ENCODE measurements at regions not wholly inside any gene's neighbourhood (a gene's known extent, or its start where the extent isn't known, plus 50 kb on each side); places are given as distances from the start of the nearest gene placed in this dataset.

GRCh38 chr5:89071101-89071940, 188.3 kb upstream of the MEF2C start:
- Histone ChIP-seq H3K36me3 (no peaks in the 10 kb centered on the region), H3K9me3 (no peaks in the 10 kb centered on the region), H3K27ac (no peak overlapping the region), H3K27me3 (no peaks in the 10 kb centered on the region), H3K4me3 (no peak overlapping the region), H3K4me1 (no peaks in the 10 kb centered on the region)
- intact Hi-C loops (cut with DNase I; ENCODE audit: low total_unique reads) = no loop called here
- TF ChIP-seq POLR2A (IDR thresholded peaks at IDR 0.05) (no peak), POLR2AphosphoS5 (IDR thresholded peaks at IDR 0.05) (no peak), CTCF (IDR thresholded peaks at IDR 0.05) (no peak)
- DNase-seq (ENCODE audit: low spot score in 2 of 2) = no peak

DNA sequence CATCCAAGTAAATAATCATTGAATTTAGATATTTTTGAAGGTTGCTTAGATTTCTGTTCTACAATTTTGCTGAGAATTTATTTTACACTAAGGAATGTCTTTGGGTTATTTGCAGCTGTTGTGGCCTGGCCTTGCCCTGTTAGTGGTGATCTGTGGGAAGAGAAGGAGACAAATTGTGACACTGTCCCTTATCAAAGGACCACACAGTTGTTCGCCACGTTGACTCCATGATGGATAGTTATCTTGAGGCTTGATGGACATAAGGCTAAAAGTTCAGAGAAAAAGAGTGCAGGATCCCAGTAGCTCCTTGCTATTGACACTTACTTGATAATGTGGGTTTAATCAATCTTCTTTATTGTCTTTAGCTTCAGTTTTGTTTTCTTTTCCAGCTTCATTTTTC, 186.6 kb upstream of the MEF2C start:
- no peak for TF ChIP-seq CTCF (IDR thresholded peaks at IDR 0.05)
- no peak for TF ChIP-seq POLR2AphosphoS5 (IDR thresholded peaks at IDR 0.05)
- no peak for TF ChIP-seq POLR2A (IDR thresholded peaks at IDR 0.05)
- H3K27me3 ChIP-seq = no peaks in the 10 kb centered on the region
- no peak for DNase-seq (ENCODE audit: low spot score in 2 of 2)
- no peak overlapping the region for H3K27ac ChIP-seq
- H3K9me3 ChIP-seq = no peaks in the 10 kb centered on the region
- no peaks in the 10 kb centered on the region for H3K4me1 ChIP-seq
- intact Hi-C loops (cut with DNase I; ENCODE audit: low total_unique reads) = no loop called here
- H3K4me3 ChIP-seq = no peak overlapping the region
- no peaks in the 10 kb centered on the region for H3K36me3 ChIP-seq

DNA sequence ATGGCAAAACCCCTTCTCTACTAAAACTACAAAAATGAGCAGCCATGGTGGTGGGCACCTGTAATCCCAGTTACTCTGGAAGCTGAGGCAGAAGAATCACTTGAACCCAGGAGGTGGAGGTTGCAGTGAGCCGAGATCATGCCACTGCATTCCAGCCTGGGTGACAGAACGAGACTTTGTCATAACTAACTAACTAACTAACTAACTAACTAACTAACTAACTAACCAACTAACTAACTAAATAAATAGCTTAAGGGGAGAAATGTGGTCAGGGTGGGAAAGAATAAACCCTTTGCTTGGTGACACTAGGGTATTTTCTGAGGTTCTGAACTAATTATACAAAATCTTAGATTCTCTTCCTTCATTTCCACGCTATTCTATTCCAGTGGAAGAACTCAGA, 184.4 kb upstream of the MEF2C start:
- Histone ChIP-seq H3K9me3 (no peaks in the 10 kb centered on the region), H3K36me3 (no peaks in the 10 kb centered on the region), H3K27me3 (no peaks in the 10 kb centered on the region), H3K4me1 (no peaks in the 10 kb centered on the region), H3K27ac (no peak overlapping the region), H3K4me3 (no peak overlapping the region)
- intact Hi-C loops (cut with DNase I; ENCODE audit: low total_unique reads) = no loop called here
- no peak for DNase-seq (ENCODE audit: low spot score in 2 of 2)
- TF ChIP-seq POLR2AphosphoS5 (IDR thresholded peaks at IDR 0.05) (no peak), CTCF (IDR thresholded peaks at IDR 0.05) (no peak), POLR2A (IDR thresholded peaks at IDR 0.05) (no peak)

GRCh38 chr5:89065919-89066318, 182.9 kb upstream of the MEF2C start:
- H3K27ac ChIP-seq = no peak overlapping the region
- no peak for DNase-seq (ENCODE audit: low spot score in 2 of 2)
- H3K36me3 ChIP-seq = no peaks in the 10 kb centered on the region
- H3K27me3 ChIP-seq = no peaks in the 10 kb centered on the region
- H3K4me1 ChIP-seq = no peaks in the 10 kb centered on the region
- intact Hi-C loops (cut with DNase I; ENCODE audit: low total_unique reads) = no loop called here
- TF ChIP-seq CTCF (IDR thresholded peaks at IDR 0.05) = no peak
- no peak for TF ChIP-seq POLR2AphosphoS5 (IDR thresholded peaks at IDR 0.05)
- TF ChIP-seq POLR2A (IDR thresholded peaks at IDR 0.05) = no peak
- H3K4me3 ChIP-seq = no peak overlapping the region
- H3K9me3 ChIP-seq = no peaks in the 10 kb centered on the region

DNA sequence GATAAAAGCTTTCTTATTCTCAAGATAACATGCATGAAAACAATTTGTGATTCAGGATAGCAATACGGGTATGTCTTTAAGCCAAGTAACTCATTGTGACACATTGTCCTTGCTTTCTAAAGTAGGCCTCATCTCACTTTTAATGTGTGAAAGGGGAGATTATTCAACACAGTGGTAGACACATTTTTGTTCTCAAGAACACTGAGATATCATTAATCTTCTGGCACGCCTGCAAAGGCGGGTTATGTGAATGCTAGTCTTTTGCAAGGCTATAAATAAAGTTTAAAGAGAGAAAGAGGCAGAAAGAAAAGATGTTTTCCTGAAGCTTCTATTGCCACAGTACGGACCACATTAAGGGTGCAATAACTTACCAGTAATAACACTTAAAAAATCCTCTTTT, 181.8 kb upstream of the MEF2C start:
- intact Hi-C loops (cut with DNase I; ENCODE audit: low total_unique reads) = no loop called here
- no peak for DNase-seq (ENCODE audit: low spot score in 2 of 2)
- Histone ChIP-seq H3K9me3 (no peaks in the 10 kb centered on the region), H3K36me3 (no peaks in the 10 kb centered on the region), H3K4me3 (no peak overlapping the region), H3K27ac (no peak overlapping the region), H3K27me3 (no peaks in the 10 kb centered on the region), H3K4me1 (no peaks in the 10 kb centered on the region)
- no peak for TF ChIP-seq POLR2AphosphoS5 (IDR thresholded peaks at IDR 0.05)
- no peak for TF ChIP-seq POLR2A (IDR thresholded peaks at IDR 0.05)
- TF ChIP-seq CTCF (IDR thresholded peaks at IDR 0.05) = no peak
